ENCODE measurements at regions not wholly inside any gene's neighbourhood (a gene's known extent, or its start where the extent isn't known, plus 50 kb on each side); places are given as distances from the start of the nearest gene placed in this dataset.

DNA sequence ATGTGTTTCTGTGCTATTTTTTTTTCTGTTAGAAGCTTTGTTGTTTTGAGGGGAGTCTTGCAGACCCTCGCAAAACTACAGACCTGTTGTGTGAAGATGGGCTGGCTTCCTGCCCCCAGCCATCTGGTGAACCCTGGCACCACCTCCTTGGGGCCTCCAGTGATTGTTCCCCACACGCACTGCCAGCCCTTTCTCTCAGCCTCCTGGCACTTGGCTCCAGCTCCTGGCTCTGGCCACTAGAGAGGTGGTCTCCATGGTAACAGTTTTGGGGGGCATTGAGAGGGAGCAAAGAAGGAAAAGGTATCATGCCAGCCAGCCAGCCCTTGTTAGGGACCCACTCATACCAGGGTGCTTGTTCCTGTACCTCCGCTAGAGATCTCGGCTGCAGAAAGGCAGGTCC is 176.4 kb upstream of the RPH3A start:
- H3K9ac ChIP-seq (ENCODE audit: insufficient read depth, low read length): no peak overlapping the region
- H3K4me3 ChIP-seq (replicated peaks in 1 of 4; ENCODE audit: control extremely low read depth in 1 of 4, insufficient read depth in 1 of 4, low read depth in 3 of 4, low read length in 4 of 4): no peak overlapping the region
- no peaks in the 10 kb centered on the region for H3K79me2 ChIP-seq (ENCODE audit: control insufficient read depth, insufficient read depth, low read length)
- H4K20me1 ChIP-seq (ENCODE audit: control insufficient read depth, extremely low read depth, insufficient read depth, low read length): no peaks in the 10 kb centered on the region
- H3K27ac ChIP-seq (ENCODE audit: insufficient read depth, low read length): no peak overlapping the region
- H3K9me3 ChIP-seq (ENCODE audit: control insufficient read depth, insufficient read depth, low read depth, low read length): no peaks in the 10 kb centered on the region
- no peak for TF ChIP-seq CTCF (conservative IDR thresholded peaks at IDR 0.05 in 1 of 2, IDR thresholded peaks at IDR 0.05 in 1 of 2; ENCODE audit: low read depth in 1 of 2, low read length in 2 of 2)
- no peak for TF ChIP-seq EZH2 (IDR thresholded peaks at IDR 0.05; ENCODE audit: low read length, missing control alignments)
- no peaks in the 10 kb centered on the region for H3K4me1 ChIP-seq (ENCODE audit: control insufficient read depth, extremely low read depth, insufficient read depth, low read length)
- no peak overlapping the region for H3K4me2 ChIP-seq (ENCODE audit: extremely low read depth, insufficient read depth, low read length)
- no peak for DNase-seq (ENCODE audit: low read depth in 2 of 2)
- H3K27me3 ChIP-seq (ENCODE audit: control insufficient read depth, insufficient read depth, low read length): no peaks in the 10 kb centered on the region
- H3K36me3 ChIP-seq (ENCODE audit: control insufficient read depth, insufficient read depth, low read length): no peaks in the 10 kb centered on the region
- H2AFZ ChIP-seq (ENCODE audit: low read length): no peak overlapping the region

- H3K9ac ChIP-seq (ENCODE audit: insufficient read depth, low read length): no peak overlapping the region
- H3K27ac ChIP-seq (ENCODE audit: insufficient read depth, low read length): no peak overlapping the region
- no peak overlapping the region for H3K4me3 ChIP-seq (replicated peaks in 1 of 4; ENCODE audit: control extremely low read depth in 1 of 4, insufficient read depth in 1 of 4, low read depth in 3 of 4, low read length in 4 of 4)
- H3K79me2 ChIP-seq (ENCODE audit: control insufficient read depth, insufficient read depth, low read length): no peaks in the 10 kb centered on the region
- H4K20me1 ChIP-seq (ENCODE audit: control insufficient read depth, extremely low read depth, insufficient read depth, low read length): no peaks in the 10 kb centered on the region
- H2AFZ ChIP-seq (ENCODE audit: low read length): no peak overlapping the region
- H3K9me3 ChIP-seq (ENCODE audit: control insufficient read depth, insufficient read depth, low read depth, low read length): no peaks in the 10 kb centered on the region
- no peak for TF ChIP-seq CTCF (conservative IDR thresholded peaks at IDR 0.05 in 1 of 2, IDR thresholded peaks at IDR 0.05 in 1 of 2; ENCODE audit: low read depth in 1 of 2, low read length in 2 of 2)
- no peak for TF ChIP-seq EZH2 (IDR thresholded peaks at IDR 0.05; ENCODE audit: low read length, missing control alignments)
- H3K27me3 ChIP-seq (ENCODE audit: control insufficient read depth, insufficient read depth, low read length): no peaks in the 10 kb centered on the region
- H3K36me3 ChIP-seq (ENCODE audit: control insufficient read depth, insufficient read depth, low read length): no peaks in the 10 kb centered on the region
- DNase-seq (ENCODE audit: low read depth in 2 of 2): no peak
- H3K4me1 ChIP-seq (ENCODE audit: control insufficient read depth, extremely low read depth, insufficient read depth, low read length): no peaks in the 10 kb centered on the region
- H3K4me2 ChIP-seq (ENCODE audit: extremely low read depth, insufficient read depth, low read length): no peak overlapping the region
Observed at GRCh38 chr12:112616469-112617152, 174.9 kb upstream of the RPH3A start.

GRCh38 chr12:112617153-112617505 is 174.4 kb upstream of the RPH3A start:
- no peak for DNase-seq (ENCODE audit: low read depth in 2 of 2)
- Histone ChIP-seq H2AFZ (ENCODE audit: low read length) (no peak overlapping the region), H3K27me3 (ENCODE audit: control insufficient read depth, insufficient read depth, low read length) (no peaks in the 10 kb centered on the region), H3K27ac (ENCODE audit: insufficient read depth, low read length) (no peak overlapping the region), H4K20me1 (ENCODE audit: control insufficient read depth, extremely low read depth, insufficient read depth, low read length) (no peaks in the 10 kb centered on the region), H3K4me2 (ENCODE audit: extremely low read depth, insufficient read depth, low read length) (no peak overlapping the region), H3K9ac (ENCODE audit: insufficient read depth, low read length) (no peak overlapping the region), H3K79me2 (ENCODE audit: control insufficient read depth, insufficient read depth, low read length) (no peaks in the 10 kb centered on the region), H3K9me3 (ENCODE audit: control insufficient read depth, insufficient read depth, low read depth, low read length) (no peaks in the 10 kb centered on the region), H3K36me3 (ENCODE audit: control insufficient read depth, insufficient read depth, low read length) (no peaks in the 10 kb centered on the region), H3K4me3 (replicated peaks in 1 of 4; ENCODE audit: control extremely low read depth in 1 of 4, insufficient read depth in 1 of 4, low read depth in 3 of 4, low read length in 4 of 4) (no peak overlapping the region), H3K4me1 (ENCODE audit: control insufficient read depth, extremely low read depth, insufficient read depth, low read length) (no peaks in the 10 kb centered on the region)
- TF ChIP-seq CTCF (conservative IDR thresholded peaks at IDR 0.05 in 1 of 2, IDR thresholded peaks at IDR 0.05 in 1 of 2; ENCODE audit: low read depth in 1 of 2, low read length in 2 of 2): no peak
- no peak for TF ChIP-seq EZH2 (IDR thresholded peaks at IDR 0.05; ENCODE audit: low read length, missing control alignments)
